Neural progenitor cell (in vitro differentiated cells): ENCODE measurements at regions not wholly inside any gene's neighbourhood (a gene's known extent, or its start where the extent isn't known, plus 50 kb on each side); places are given as distances from the start of the nearest gene placed in this dataset.

Experiments used
- DNase-seq: peaks from one replicate; pipeline ENCODE4 v3.0.0-alpha.2; 2016; ENCODE audit warnings: low spot score
- H2AFZ ChIP-seq: fragments of 200-600 bp; sonication (generic); replicated peaks from 2 replicates; pipeline ENCODE4 v1.6.1; 2016; ENCODE audit warnings: antibody characterized with exemption
- H3F3A ChIP-seq: fragments of 200-600 bp; sonication (generic); 2 replicates; pipeline ENCODE4 v1.6.1; 2016; ENCODE audit warnings: antibody characterized with exemption, low read depth
- H3K27ac ChIP-seq: fragments of 200-600 bp; sonication (generic); 2 replicates; pipeline ENCODE4 v1.5.1; 2016; ENCODE audit warnings: mild to moderate bottlenecking
- H3K27me3 ChIP-seq: fragments of 200-600 bp; sonication (generic); 2 replicates; pipeline ENCODE4 v1.6.1; 2016; ENCODE audit warnings: mild to moderate bottlenecking, moderate library complexity
- H3K36me3 ChIP-seq: fragments of 200-600 bp; sonication (generic); 2 replicates; pipeline ENCODE4 v1.5.1; 2016
- H3K4me1 ChIP-seq: fragments of 200-600 bp; sonication (generic); 2 replicates; pipeline ENCODE4 v1.6.1; 2016; ENCODE audit warnings: mixed run types
- H3K4me2 ChIP-seq: fragments of 200-600 bp; sonication (generic); 2 replicates; pipeline ENCODE4 v1.6.1; 2016
- H3K4me3 ChIP-seq: fragments of 200-600 bp; sonication (generic); 2 replicates; pipeline ENCODE4 v1.5.1; 2016
- H3K79me2 ChIP-seq: fragments of 200-600 bp; sonication (generic); 2 replicates; pipeline ENCODE4 v1.6.1; 2016; ENCODE audit warnings: low read depth
- H3K9ac ChIP-seq: fragments of 200-600 bp; sonication (generic); 2 replicates; pipeline ENCODE4 v1.6.1; 2016
- H3K9me3 ChIP-seq: fragments of 200-600 bp; sonication (generic); 2 replicates; pipeline ENCODE4 v1.5.1; 2016; ENCODE audit warnings: low read depth
- H4K20me1 ChIP-seq: fragments of 200-600 bp; sonication (generic); 2 replicates; pipeline ENCODE4 v1.6.1; 2016; ENCODE audit warnings: low read depth
- H3K27ac Mint-ChIP-seq: 3 replicates; pipeline ENCODE4 v1.8.0; 2021; ENCODE audit warnings: mixed read lengths
- H3K27me3 Mint-ChIP-seq: 2 replicates; pipeline ENCODE4 v1.8.0; 2022; ENCODE audit warnings: low read depth, mild to moderate bottlenecking, inconsistent platforms, moderate library complexity, mixed read lengths; ENCODE audit not compliant: insufficient read depth
- H3K36me3 Mint-ChIP-seq: 3 replicates; pipeline ENCODE4 v1.8.0; 2021; ENCODE audit warnings: mixed read lengths
- H3K4me1 Mint-ChIP-seq: 3 replicates; pipeline ENCODE4 v1.8.0; 2021; ENCODE audit warnings: mixed read lengths
- H3K4me3 Mint-ChIP-seq: 3 replicates; pipeline ENCODE4 v1.8.0; 2021; ENCODE audit warnings: mild to moderate bottlenecking, moderate library complexity, mixed read lengths
- H3K9me3 Mint-ChIP-seq: 3 replicates; pipeline ENCODE4 v1.8.0; 2020; ENCODE audit warnings: mixed read lengths
- CTCF ChIP-seq: fragments of 200-600 bp; sonication (generic); IDR thresholded peaks from 2 replicates; pipeline ENCODE4 v1.5.1; 2017; ENCODE audit warnings: antibody characterized with exemption, mild to moderate bottlenecking
- EZH2 ChIP-seq: fragments of 200-600 bp; sonication (generic); IDR thresholded peaks from 2 replicates; pipeline ENCODE4 v1.6.1; 2017; ENCODE audit warnings: antibody characterized with exemption, mild to moderate bottlenecking, moderate library complexity
- EZH2phosphoT487 ChIP-seq: fragments of 200-600 bp; sonication (generic); IDR thresholded peaks from 2 replicates; pipeline ENCODE4 v1.6.1; 2017; ENCODE audit warnings: antibody characterized with exemption

GRCh38 chr10:121683816-121684215, 85.6 kb upstream of the FGFR2 start:
- Histone ChIP-seq H3K4me3 (no peak overlapping the region), H2AFZ (no peak overlapping the region), H3K9me3 (peaks cover under 1% of the 10 kb centered on the region), H3K27me3 (peaks cover 8% of the 10 kb centered on the region), H3F3A (peaks cover 61% of the 10 kb centered on the region), H3K36me3 (no peaks in the 10 kb centered on the region), H3K4me1 (peaks cover 51% of the 10 kb centered on the region), H4K20me1 (no peaks in the 10 kb centered on the region), H3K27ac (peak overlapping the region; percentile 73), H3K4me2 (peak overlapping the region; percentile 63), H3K9ac (no peak overlapping the region), H3K79me2 (no peaks in the 10 kb centered on the region)
- H3K27me3 Mint-ChIP-seq = peaks cover 40% of the 10 kb centered on the region
- H3K4me1 Mint-ChIP-seq = peaks cover 78% of the 10 kb centered on the region
- no peaks in the 10 kb centered on the region for H3K36me3 Mint-ChIP-seq
- TF ChIP-seq EZH2 (no peak), CTCF (no peak), EZH2phosphoT487 (peak; percentile 74)
- DNase-seq = peak; percentile 85
- peaks cover 8% of the 10 kb centered on the region for H3K9me3 Mint-ChIP-seq
- peak overlapping the region; percentile 87 for H3K27ac Mint-ChIP-seq
- peak overlapping the region; percentile 17 for H3K4me3 Mint-ChIP-seq

- H3K27ac Mint-ChIP-seq = peak overlapping the region; percentile 87
- peak overlapping the region; percentile 73 for H3K27ac ChIP-seq
These were observed 85.1 kb upstream of the FGFR2 start for GRCh38 chr10:121683366-121683765.

GRCh38 chr10:121681997-121682687, 83.9 kb upstream of the FGFR2 start:
- no peak overlapping the region for H3K9ac ChIP-seq
- peaks cover 61% of the 10 kb centered on the region for H3F3A ChIP-seq
- H2AFZ ChIP-seq = no peak overlapping the region
- H4K20me1 ChIP-seq = no peaks in the 10 kb centered on the region
- H3K27me3 ChIP-seq = peaks cover 8% of the 10 kb centered on the region
- peaks cover 51% of the 10 kb centered on the region for H3K4me1 ChIP-seq
- H3K9me3 Mint-ChIP-seq = peaks cover 23% of the 10 kb centered on the region
- H3K36me3 Mint-ChIP-seq = peaks cover 8% of the 10 kb centered on the region
- no peak for DNase-seq
- peak overlapping the region; percentile 31 for H3K4me2 ChIP-seq
- H3K27ac ChIP-seq = no peak overlapping the region
- no peak for TF ChIP-seq CTCF
- no peak for TF ChIP-seq EZH2phosphoT487
- no peak for TF ChIP-seq EZH2
- H3K9me3 ChIP-seq = peaks cover 10% of the 10 kb centered on the region
- H3K4me3 Mint-ChIP-seq = peak overlapping the region; percentile 78
- H3K27me3 Mint-ChIP-seq = peaks cover 37% of the 10 kb centered on the region
- no peaks in the 10 kb centered on the region for H3K79me2 ChIP-seq
- H3K36me3 ChIP-seq = no peaks in the 10 kb centered on the region
- no peak overlapping the region for H3K4me3 ChIP-seq
- peaks cover 74% of the 10 kb centered on the region for H3K4me1 Mint-ChIP-seq
- H3K27ac Mint-ChIP-seq = peak overlapping the region; percentile 99

More at GRCh38 chr10:121683366-121683765, 85.1 kb upstream of the FGFR2 start:
- no peaks in the 10 kb centered on the region for H3K36me3 ChIP-seq
- H3K4me2 ChIP-seq = peak overlapping the region; percentile 63
- peaks cover 5% of the 10 kb centered on the region for H3K9me3 ChIP-seq
- Mint-ChIP-seq H3K4me1 (peaks cover 74% of the 10 kb centered on the region), H3K27me3 (peaks cover 40% of the 10 kb centered on the region), H3K9me3 (peaks cover 13% of the 10 kb centered on the region), H3K36me3 (peaks cover 3% of the 10 kb centered on the region), H3K4me3 (peak overlapping the region; percentile 55)
- peaks cover 51% of the 10 kb centered on the region for H3K4me1 ChIP-seq
- peaks cover 61% of the 10 kb centered on the region for H3F3A ChIP-seq
- H4K20me1 ChIP-seq = no peaks in the 10 kb centered on the region
- no peak overlapping the region for H2AFZ ChIP-seq
- TF ChIP-seq EZH2phosphoT487 (no peak), EZH2 (no peak)
- H3K79me2 ChIP-seq = no peaks in the 10 kb centered on the region
- no peak overlapping the region for H3K4me3 ChIP-seq
- H3K27me3 ChIP-seq = peaks cover 8% of the 10 kb centered on the region
- no peak for DNase-seq
- no peak overlapping the region for H3K9ac ChIP-seq
